HG02678 (cell line): ENCODE measurements at regions not wholly inside any gene's neighbourhood (a gene's known extent, or its start where the extent isn't known, plus 50 kb on each side); places are given as distances from the start of the nearest gene placed in this dataset.
"Not testable (repeated sequence)": the region's sequence is repeated elsewhere in the genome, so short reads cannot be mapped to it uniquely, and the experiment has no call there.

ENCODE experiments used
- ATAC-seq: cut with Tn5 transposase; IDR thresholded peaks from one replicate; pipeline ENCODE4 v1.9.1; 2021; ENCODE audit warnings: mild to moderate bottlenecking, moderate library complexity; ENCODE audit not compliant: unreplicated experiment

GRCh38 chr2:187775196-187775595 lies 221.0 kb upstream of the TFPI start:
- no peak for ATAC-seq

GRCh38 chr2:187775651-187776050 lies 221.4 kb upstream of the TFPI start:
- ATAC-seq: no peak

- ATAC-seq: no peak
Observed at GRCh38 chr2:187782301-187782700, 228.1 kb upstream of the TFPI start.

DNA sequence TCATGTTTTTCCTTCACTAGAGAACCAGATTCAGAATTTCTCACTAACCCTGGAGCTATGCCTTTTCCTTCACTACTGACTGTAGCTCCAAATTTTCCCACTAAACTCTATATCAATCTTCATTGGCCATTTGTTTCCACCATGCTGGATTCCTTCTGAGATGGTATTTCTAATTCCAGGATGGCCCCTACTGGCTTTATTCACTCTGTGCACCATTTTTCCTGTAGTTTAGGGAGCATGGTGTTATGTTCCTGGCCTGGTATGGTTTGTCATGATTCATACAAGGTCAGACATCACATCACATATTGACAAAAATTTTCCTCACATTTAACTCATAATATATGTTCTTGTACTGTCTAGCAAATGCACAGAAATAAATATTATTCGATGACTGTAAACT lies 229.2 kb upstream of the TFPI start:
- no peak for ATAC-seq

DNA sequence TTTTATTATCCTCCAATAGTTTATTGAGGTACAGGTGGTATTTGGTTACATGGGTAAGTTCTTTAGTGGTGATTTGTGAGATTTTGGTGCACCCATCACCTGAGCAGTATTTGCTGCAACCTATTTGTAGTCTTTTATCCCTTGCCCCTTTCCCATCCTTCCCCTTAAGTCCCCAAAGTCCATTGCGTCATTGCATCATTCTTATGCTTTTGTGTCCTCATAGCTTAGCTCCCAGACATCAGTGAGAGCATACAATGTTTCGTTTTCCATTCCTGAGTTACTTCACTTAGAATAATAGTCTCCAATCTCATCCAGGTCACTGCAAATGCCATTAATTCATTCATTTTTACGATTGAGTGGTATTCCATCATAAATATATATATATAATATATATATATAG lies 229.9 kb upstream of the TFPI start:
- not testable (repeated sequence) for ATAC-seq

GRCh38 chr2:187799601-187800000 lies 245.4 kb upstream of the TFPI start:
- ATAC-seq: no peak

DNA sequence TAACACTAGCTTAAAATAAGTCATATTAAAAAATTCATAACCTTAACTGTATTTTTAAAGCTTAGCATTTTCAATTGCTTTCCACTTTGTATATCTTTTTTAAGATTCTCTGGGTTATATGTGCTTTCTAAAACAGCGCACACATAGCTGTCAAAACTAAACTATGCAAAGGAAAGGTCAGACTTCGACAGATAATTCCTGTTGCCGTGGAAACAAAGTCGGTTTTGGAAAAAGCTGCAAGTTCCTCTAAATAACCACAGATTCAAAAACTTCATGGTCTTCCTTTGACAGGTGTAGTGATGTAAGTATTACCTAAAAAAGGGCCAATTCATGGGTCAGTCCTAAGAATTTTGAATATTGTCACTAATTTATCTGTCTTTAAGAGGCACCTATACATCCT lies 249.6 kb upstream of the TFPI start:
- no peak for ATAC-seq

DNA sequence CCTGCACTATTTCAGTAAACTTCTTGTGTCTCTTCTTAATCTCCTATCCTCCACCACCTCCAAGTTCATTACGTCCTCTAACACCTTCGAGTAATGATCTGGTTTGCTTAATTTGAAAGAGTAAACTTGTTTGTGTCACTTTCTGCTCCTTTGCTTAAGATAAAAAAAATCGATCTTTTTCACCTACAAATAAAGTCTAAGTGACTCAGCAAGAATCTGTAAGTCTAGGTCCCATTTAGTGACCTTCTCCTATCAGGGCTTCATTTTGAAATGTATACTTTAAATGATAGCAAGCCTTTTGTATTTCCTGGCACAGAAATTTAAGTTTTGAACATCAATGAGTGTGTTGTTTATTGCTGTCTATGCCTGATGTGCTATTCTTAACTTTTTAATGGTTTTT lies 260.9 kb upstream of the TFPI start:
- ATAC-seq: no peak

DNA sequence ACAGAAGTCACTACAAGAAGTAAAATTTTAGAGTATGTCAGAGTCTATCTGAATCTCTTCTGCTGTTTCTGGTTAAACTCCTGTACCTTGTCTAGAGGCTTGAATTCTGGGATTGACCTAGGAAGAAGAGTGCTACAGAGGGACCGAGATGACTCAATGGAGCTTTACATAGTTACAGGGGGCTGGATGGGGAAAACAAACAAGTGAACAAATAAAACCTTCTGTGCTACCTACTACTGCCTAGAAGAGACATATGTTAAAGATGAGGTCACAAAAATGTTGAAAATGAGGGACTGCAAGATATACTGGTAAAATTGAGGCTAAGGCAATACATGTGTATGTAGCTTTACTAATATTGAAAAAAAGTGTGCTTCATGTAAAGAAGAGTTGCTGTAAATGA lies 265.4 kb upstream of the TFPI start:
- ATAC-seq: no peak

DNA sequence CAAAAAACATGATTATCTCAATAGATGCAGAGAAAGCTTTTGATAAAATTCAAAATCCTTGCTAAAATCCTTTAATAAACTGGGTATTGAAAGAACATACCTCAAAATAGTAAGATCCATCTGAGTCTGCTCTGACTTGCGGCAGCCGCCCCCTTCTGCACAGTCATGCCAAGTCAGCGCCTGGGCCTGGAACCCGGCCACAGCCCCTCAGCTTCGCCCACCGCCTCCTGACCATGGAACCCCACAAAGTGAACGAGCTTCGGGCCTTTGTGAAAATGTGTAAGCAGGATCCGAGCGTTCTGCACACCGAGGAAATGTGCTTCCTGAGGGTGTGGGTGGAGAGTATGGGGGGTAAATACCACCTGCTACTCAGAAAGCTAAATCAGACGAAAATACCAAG lies 270.9 kb upstream of the TFPI start:
- ATAC-seq: no peak

DNA sequence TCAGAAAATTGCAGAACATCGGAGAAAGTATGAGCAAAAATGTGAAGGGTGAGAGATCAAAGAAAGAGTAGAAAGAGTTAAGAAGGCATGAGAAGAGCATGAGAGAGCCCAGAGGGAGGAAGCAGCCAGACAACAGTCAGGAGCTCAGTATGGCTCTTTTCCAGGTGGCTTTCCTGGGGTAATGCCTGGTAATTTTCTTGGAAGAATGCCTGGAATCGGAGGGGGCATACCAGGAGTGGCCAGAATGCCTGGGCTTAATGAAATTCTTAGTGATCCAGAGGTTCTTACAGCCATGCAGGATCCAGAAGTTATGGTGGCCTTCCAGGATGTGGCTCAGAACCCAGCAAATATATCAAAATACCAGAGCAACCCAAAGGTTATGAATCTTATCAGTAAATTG lies 271.8 kb upstream of the TFPI start:
- ATAC-seq: no peak

DNA sequence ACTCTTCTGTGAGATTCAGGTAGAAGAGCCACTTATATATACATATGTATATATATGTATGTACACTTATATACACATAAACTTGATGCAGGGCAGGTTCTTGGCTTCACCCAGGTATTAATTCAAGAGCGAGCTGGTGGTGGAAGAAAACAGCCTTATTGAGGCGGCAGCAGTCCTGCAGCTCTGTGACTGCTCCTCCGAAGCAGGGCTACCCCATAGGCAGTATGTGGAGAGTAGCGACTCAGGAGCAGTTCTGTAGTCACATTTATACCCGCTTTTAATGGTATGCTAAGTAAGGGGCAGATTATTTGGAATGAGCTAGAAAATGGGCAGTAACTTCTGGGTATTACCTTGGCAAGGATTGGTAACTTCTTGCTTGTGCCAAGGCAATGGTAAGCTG lies 280.6 kb upstream of the TFPI start:
- no peak for ATAC-seq

DNA sequence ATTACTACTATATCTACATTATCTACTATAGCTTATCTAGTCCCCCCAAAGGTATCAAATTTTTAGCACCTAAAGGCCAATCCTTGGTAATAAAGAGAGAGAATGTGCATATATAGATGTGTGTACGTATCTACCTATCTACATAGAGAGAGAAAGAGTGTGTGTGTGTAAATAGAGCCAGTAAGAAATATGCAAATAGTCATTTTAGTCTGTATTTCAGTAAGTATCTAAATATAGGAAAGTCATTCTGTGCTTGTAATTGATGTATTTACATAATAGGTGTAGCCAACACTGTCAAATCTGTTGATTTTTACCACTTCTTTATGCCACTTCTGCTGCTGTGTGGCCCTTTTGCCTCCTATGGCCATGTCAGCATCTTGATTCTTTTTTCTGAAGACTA lies 284.5 kb upstream of the TFPI start:
- ATAC-seq: no peak

GRCh38 chr2:187842315-187842714 lies 288.1 kb upstream of the TFPI start:
- no peak for ATAC-seq

- ATAC-seq: no peak
Observed at GRCh38 chr2:187842978-187843847, 289.0 kb upstream of the TFPI start.

DNA sequence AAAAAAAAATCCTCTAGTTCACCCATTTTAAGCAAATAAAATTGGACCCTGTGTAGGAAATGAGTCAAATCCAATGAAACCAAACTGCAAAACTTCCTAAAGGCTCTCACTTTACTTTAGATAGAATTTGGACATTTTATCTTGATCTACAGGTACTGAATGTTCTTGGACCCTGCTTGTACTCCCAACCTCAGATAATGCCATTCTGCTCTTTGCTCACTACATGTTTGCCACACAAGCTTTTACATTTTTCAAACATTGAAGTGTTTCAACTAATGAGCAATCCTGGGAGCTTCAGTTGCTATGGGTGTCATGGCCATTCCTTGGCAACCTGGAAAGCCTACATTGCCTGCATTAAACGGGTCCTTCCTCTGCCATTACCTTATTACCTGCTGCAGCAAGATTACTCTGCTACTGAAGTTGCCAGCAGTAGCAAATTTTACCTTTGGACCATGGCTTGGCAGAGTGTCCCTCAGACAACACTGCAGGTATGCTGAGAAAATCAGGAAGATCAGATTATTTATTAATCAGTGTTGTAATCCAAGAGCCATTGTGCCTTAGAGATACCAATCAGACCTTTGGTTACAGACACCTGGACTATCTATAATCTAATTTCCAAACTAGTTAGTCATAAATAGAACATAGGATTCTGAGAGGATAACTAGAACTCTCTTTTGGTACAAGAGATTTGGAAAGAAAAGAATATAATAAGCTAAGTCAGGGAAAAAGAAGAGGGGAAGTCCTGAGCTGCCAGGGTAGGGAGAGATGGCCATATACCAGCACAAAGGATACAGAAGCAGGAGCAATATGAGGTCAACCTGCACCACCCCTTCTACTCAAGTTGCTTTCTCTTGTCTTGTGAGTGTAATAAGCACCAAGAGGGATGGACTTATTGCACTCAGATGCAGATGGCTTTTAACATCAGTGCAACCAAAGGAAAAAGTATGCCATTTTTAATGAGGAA lies 293.3 kb upstream of the TFPI start:
- no peak for ATAC-seq

- ATAC-seq: no peak
Observed at GRCh38 chr2:187851955-187852561, 297.8 kb upstream of the TFPI start.

- ATAC-seq: no peak
Observed at GRCh38 chr2:187853381-187853791, 299.2 kb upstream of the TFPI start.

- ATAC-seq: no peak
Observed at GRCh38 chr2:187854801-187855200, 300.6 kb upstream of the TFPI start.

DNA sequence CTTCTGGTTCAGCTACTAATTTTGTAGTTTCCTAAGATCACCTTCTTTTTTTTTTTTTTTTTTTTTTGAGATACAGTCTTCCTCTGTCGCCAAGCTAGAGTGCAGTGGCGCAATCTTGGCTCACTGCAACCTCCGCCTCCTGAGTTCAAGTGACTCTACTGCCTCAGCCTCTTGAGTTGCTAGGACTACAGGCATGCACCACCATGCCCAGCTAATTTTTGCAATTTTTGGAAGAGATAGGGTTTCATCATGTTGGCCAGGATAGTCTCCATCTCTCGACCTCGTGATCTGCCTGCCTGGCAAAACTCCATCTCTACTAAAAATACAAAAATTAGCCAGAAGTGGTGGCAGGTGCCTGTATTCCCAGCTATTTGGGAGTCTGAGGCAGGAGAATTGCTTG lies 301.5 kb upstream of the TFPI start:
- no peak for ATAC-seq

DNA sequence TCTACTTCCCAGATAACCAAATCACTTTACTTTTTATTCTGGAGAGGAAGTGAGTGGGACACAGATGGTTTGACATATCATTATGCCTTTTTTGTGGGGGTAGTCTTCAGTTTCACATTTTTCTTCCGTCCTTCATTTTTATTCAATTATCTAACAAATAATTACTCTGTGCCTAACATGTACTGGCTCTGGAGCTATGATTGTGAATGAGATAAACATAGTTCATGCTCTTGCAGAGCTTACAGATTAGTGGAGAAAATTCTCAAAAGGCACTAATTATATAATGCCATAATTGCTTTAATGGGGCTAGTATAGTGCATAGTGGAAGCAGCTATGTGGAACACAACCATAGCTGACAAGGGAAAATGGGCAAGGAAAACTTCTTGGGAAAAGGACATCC lies 303.6 kb upstream of the TFPI start:
- ATAC-seq: no peak
